Left lung (tissue), 4 donors: ENCODE measurements at regions not wholly inside any gene's neighbourhood (a gene's known extent, or its start where the extent isn't known, plus 50 kb on each side); places are given as distances from the start of the nearest gene placed in this dataset.
"Not testable (repeated sequence)": the region's sequence is repeated elsewhere in the genome, so short reads cannot be mapped to it uniquely, and the experiment has no call there.

Experiments
- ATAC-seq: fragments of 200-7000 bp; cut with Tn5 transposase; one replicate; pipeline ENCODE4 v1.9.1; 2020; ENCODE audit warnings: moderate library complexity
- DNase-seq, 4 donors: peaks; one replicate each; pipeline ENCODE4 v3.0.0-alpha.2; 2013 to 2020
- H3K27ac ChIP-seq, 2 donors: fragments of 200-600 bp; sonication (generic) in 1 of 2; one replicate each; pipeline versions ENCODE4 v1.5.0 to v1.8.0; 2020 to 2021
- H3K27me3 ChIP-seq, 2 donors: fragments of 200-600 bp; sonication (generic) in 1 of 2; one replicate each; pipeline versions ENCODE4 v1.5.0 to v1.8.0; 2020 to 2021
- H3K36me3 ChIP-seq, 2 donors: fragments of 200-600 bp; sonication (generic) in 1 of 2; one replicate each; pipeline versions ENCODE4 v1.5.0 to v1.8.0; 2020 to 2021
- H3K4me1 ChIP-seq, 2 donors: fragments of 200-600 bp; one replicate each; pipeline ENCODE4 v1.8.0; 2021
- H3K4me3 ChIP-seq, 2 donors: fragments of 200-600 bp; sonication (generic) in 1 of 2; one replicate each; pipeline versions ENCODE4 v1.5.0 to v1.8.0; 2020 to 2021; ENCODE audit warnings: mild to moderate bottlenecking in 1 of 2
- H3K9me3 ChIP-seq, 2 donors: fragments of 200-600 bp; sonication (generic) in 1 of 2; one replicate each; pipeline versions ENCODE4 v1.5.0 to v1.8.0; 2020 to 2021
- intact Hi-C, 2 donors: fragments of 100-400 bp; cut with DNase I; formaldehyde crosslinking; loops; one replicate each; pipeline versions ENCODE4 v1.11.2 to v1.14.2; 2022
- donor health status: DM: no; HTN: yes; CAD: no.
- donor health status: DM: no; HTN: no; CAD: no.

DNA sequence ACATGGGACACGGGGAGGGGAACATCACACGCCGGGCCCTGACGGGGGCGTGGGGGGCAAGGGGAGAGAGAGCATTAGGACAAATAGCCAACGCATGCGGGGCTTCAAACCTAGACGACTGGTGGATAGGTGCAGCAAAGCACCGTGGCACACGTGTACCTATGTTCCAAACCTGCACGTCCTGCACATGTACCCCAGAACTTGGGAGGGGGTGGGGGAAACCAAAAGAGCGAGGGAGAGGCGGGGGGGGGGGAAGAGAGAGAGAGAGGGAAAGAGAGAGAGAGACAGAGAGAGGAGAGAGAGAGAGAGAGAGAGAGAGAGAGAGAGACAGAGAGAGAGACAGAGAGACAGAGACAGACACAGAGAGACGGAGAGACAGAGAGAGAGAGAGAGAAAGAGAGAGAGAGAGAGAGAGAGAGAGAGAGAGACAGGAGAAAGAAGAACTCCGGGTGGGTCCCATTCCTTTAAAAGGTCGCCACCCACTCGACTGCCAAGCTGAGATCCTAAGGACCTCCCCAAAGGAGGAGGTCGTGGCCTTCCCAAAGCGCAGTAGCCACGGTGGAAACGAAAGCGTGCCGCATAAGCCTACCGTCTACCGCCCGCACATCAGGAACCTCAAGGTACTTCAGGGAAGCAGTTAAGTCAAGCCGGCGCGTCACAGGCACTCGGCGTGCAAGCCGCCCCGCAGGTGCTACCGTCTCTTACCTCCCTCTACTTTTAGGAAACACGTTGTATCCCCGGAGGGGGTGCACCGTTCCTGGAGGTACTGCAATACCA, 65.7 kb upstream of the RNU2-1 start:
- H3K4me1 ChIP-seq, H3K9me3 ChIP-seq, DNase-seq, H3K4me3 ChIP-seq, intact Hi-C loops, H3K27me3 ChIP-seq, ATAC-seq, H3K36me3 ChIP-seq, H3K27ac ChIP-seq: not testable (repeated sequence)

DNA sequence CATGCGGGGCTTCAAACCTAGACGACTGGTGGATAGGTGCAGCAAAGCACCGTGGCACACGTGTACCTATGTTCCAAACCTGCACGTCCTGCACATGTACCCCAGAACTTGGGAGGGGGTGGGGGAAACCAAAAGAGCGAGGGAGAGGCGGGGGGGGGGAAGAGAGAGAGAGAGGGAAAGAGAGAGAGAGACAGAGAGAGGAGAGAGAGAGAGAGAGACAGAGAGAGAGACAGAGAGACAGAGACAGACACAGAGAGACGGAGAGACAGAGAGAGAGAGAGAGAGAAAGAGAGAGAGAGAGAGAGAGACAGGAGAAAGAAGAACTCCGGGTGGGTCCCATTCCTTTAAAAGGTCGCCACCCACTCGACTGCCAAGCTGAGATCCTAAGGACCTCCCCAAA, 55.9 kb upstream of the RNU2-1 start:
- ATAC-seq, intact Hi-C loops, H3K4me1 ChIP-seq, DNase-seq, H3K9me3 ChIP-seq, H3K27ac ChIP-seq, H3K4me3 ChIP-seq, H3K36me3 ChIP-seq, H3K27me3 ChIP-seq: not testable (repeated sequence)

GRCh38 chr17:43283606-43284005, 49.8 kb upstream of the RNU2-1 start:
- H3K36me3 ChIP-seq, H3K4me3 ChIP-seq, H3K27ac ChIP-seq, H3K27me3 ChIP-seq, DNase-seq, H3K4me1 ChIP-seq, ATAC-seq, H3K9me3 ChIP-seq, intact Hi-C loops: not testable (repeated sequence)
